Spinal cord (tissue), 9 donors: ENCODE measurements at regions not wholly inside any gene's neighbourhood (a gene's known extent, or its start where the extent isn't known, plus 50 kb on each side); places are given as distances from the start of the nearest gene placed in this dataset.

Source experiments
- DNase-seq, 6 donors: peaks; one replicate each; pipeline versions ENCODE4 v3.0.0 to v3.0.0-alpha.2; 2013 to 2015; ENCODE audit warnings: low spot score in 6 of 6, low read depth in 4 of 6
- H3K27ac ChIP-seq: one replicate; pipeline ENCODE4 v1.5.1; 2013; ENCODE audit warnings: low read depth, low read length, control low read depth
- H3K27me3 ChIP-seq: one replicate; pipeline ENCODE4 v1.6.1; 2013; ENCODE audit warnings: low read length; ENCODE audit not compliant: control insufficient read depth, insufficient read depth
- H3K36me3 ChIP-seq: one replicate; pipeline ENCODE4 v1.6.1; 2013; ENCODE audit warnings: low read length; ENCODE audit not compliant: control insufficient read depth, insufficient read depth
- H3K4me1 ChIP-seq: one replicate; pipeline ENCODE4 v1.6.1; 2013; ENCODE audit warnings: low read length; ENCODE audit not compliant: control insufficient read depth, insufficient read depth
- H3K4me3 ChIP-seq: one replicate; pipeline ENCODE4 v1.5.1; 2013; ENCODE audit warnings: low read depth, low read length, control low read depth
- H3K9me3 ChIP-seq: one replicate; pipeline ENCODE4 v1.6.1; 2013; ENCODE audit warnings: low read length; ENCODE audit not compliant: control insufficient read depth, insufficient read depth
- WGBS: methylation state at CpG from one replicate; pipeline ENCODE4 v1.1.5; 2013; ENCODE audit warnings: missing lambda C conversion rate; ENCODE audit not compliant: insufficient coverage; 5-methylcytosine and 5-hydroxymethylcytosine counted together
- donor health status: healthy.

DNA sequence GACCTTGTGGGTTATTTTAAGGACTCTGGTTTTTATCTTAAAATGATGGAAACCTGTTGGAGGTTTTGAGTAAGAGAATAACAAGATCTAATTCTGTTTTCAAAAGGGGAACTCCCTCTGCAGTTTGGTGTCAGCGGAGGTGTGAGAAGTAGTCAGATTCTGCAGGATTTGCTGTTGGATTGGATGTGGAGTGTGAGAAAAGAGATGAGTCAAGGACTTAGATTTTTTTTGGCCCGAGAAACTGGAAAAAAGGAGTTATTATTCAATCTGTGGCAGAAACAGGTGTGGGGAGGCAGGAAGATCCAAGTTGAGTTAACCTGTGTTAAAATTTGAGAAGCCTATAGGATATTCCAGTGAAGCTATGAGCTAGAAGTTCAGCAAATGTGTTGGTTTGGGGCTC is 337.2 kb upstream of the FANCL start:
- Histone ChIP-seq H3K36me3 (no peaks in the 10 kb centered on the region), H3K9me3 (no peaks in the 10 kb centered on the region), H3K4me3 (no peak overlapping the region), H3K27me3 (no peaks in the 10 kb centered on the region), H3K27ac (no peak overlapping the region), H3K4me1 (no peaks in the 10 kb centered on the region)
- 94% methylated on average over 2 of the region's 2 CpGs for WGBS
- DNase-seq = no peak

DNA sequence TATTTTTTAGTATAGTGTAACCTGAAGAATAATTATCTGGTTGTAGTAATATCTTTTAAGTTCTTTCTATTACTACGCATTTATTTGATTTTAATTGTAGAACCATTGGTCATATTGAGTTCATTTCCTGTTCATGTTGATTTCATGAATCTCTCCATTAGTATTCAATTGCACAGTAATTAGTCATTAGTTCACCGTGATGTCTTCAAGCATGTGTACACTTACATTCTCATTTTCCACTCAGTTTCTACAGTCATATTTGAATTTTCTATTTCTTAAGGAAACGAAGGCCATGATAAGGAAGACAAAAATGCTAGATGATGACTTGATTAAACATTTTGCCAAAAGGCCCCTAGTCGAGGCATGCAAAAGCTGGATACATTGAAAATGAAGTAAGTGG is 333.7 kb upstream of the FANCL start:
- DNase-seq = no peak
- Histone ChIP-seq H3K4me3 (no peak overlapping the region), H3K36me3 (no peaks in the 10 kb centered on the region), H3K4me1 (peaks cover 2% of the 10 kb centered on the region), H3K9me3 (no peaks in the 10 kb centered on the region), H3K27ac (no peak overlapping the region), H3K27me3 (no peaks in the 10 kb centered on the region)
- 88% methylated on average over 2 of the region's 4 CpGs for whole genome bisulfite sequencing

DNA sequence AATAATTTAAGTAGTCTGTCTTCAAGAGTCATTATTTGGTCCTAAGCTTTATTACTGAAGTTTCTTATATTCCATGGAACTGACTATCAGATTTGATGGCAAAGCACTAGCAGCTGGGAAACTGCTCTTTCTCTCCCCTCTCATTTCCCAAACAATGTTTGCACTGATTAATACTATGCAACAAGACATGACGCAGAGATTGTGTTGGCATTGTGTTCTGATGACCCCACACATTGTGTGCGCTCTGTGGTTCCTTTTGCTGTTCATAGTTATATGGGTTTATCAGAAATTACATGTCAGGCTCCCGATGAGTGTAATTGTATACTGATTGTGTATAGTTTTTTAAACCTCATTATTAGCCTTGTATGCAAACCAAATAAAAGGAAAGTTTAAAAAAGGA is 331.6 kb upstream of the FANCL start:
- no peak overlapping the region for H3K4me3 ChIP-seq
- peaks cover 2% of the 10 kb centered on the region for H3K4me1 ChIP-seq
- DNase-seq = peak in 1 of 6 donors; percentile 27
- WGBS = no CpG with 5 or more reads among the region's 3 CpGs
- H3K27me3 ChIP-seq = no peaks in the 10 kb centered on the region
- H3K36me3 ChIP-seq = no peaks in the 10 kb centered on the region
- no peaks in the 10 kb centered on the region for H3K9me3 ChIP-seq
- H3K27ac ChIP-seq = no peak overlapping the region

DNA sequence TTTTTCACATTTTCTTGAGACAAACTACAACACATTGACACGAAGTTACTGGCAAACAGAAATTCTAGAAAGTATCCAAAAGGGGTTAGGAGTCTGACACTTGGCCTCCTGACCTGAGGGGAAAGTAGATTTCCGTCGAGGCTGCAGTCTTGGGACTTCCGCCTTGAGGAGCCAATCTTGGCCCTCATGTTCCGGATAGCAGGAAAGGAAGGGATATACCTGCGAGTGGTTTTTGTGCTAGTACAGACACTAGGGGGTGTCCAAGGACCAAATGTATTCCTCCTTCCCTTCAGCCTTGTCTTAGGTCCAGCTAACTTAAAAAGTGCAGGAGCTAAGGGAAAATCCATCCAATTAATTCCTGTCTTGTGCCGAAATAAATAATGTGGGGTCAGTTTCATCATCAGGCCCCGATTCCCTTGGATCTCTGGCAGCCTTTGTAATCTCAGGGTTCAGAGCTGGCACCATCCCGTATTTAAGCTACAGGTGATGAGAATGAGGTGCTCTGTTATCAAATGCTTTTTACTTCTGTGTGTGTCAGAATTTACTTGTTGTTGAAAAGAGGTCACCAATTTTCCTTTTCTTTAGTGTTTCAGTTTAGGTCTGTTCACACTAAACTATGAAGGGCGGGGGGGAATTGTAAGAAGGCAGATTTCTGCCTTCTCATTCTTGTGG is 330.2 kb upstream of the FANCL start:
- 18% methylated on average over 5 of the region's 10 CpGs for WGBS
- H3K27ac ChIP-seq = no peak overlapping the region
- DNase-seq = peak; percentile 41 to 96 (median 67)

DNA sequence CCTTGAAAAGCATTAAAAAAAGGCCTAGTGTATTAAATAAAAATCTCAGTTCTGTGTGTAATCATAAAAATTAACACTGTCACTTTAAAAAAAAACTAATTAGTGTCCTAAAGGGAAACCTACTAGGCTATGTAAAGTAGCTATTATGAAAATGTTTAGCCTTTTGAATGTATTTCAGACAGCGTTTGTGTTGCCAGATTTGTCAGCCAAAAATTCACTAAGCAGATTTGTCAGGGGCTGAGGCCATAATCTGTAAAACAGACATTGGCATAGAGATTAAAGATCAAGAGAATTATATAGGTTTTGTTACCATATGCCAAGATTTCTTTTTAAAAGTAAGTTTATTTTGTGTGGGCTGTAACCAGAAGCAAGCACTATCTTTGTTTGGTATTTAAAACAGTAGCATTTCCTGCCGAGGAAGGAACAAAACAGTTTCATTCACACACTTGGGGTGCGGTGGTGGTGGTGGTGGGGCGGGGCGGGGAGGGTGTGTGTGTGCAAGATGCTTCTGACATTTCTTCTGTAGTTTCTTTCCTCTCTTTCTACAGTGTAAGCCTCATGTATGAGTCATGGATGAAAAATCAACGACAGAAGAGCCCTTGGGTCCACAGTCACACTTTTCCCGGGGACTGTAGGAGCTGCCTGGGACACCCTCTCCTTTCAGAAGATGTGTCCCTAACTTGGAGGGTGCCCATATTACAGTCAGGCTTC is 328.5 kb upstream of the FANCL start:
- 73% methylated on average over 3 of the region's 7 CpGs for WGBS

More for the DNA sequence above, 330.2 kb upstream of the FANCL start:
- Histone ChIP-seq H3K9me3 (no peaks in the 10 kb centered on the region), H3K36me3 (no peaks in the 10 kb centered on the region), H3K4me1 (peaks cover 2% of the 10 kb centered on the region), H3K4me3 (no peak overlapping the region), H3K27me3 (no peaks in the 10 kb centered on the region)

DNA sequence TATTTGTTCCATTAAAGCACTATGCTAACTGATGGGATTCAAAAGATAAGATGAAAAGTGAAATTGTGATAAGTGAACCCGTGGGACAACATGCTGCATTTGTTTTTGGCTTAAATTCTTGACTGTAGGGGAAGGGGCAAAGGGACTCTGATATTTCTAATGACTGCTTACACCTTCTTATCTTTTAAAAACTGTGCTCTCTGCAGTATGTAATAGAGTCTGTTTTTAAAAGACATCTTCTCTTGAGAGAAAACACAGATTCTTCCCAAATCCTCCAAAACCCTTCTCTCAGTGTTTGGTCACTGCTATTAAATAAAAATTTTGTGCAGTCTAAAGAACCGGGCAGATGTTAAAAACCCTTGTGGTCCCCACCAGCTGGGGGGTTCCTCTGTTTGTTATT is 327.8 kb upstream of the FANCL start:
- no peaks in the 10 kb centered on the region for H3K27me3 ChIP-seq
- no peaks in the 10 kb centered on the region for H3K36me3 ChIP-seq
- H3K4me1 ChIP-seq = peaks cover 2% of the 10 kb centered on the region
- H3K27ac ChIP-seq = no peak overlapping the region
- H3K9me3 ChIP-seq = no peaks in the 10 kb centered on the region
- WGBS = no CpG with 5 or more reads among the region's 2 CpGs
- no peak overlapping the region for H3K4me3 ChIP-seq
- no peak for DNase-seq

More for the DNA sequence above, 328.5 kb upstream of the FANCL start:
- Histone ChIP-seq H3K4me3 (no peak overlapping the region), H3K9me3 (no peaks in the 10 kb centered on the region), H3K27ac (no peak overlapping the region), H3K36me3 (no peaks in the 10 kb centered on the region), H3K27me3 (no peaks in the 10 kb centered on the region), H3K4me1 (peaks cover 2% of the 10 kb centered on the region)
- DNase-seq = peak in 1 of 6 donors; percentile 27

DNA sequence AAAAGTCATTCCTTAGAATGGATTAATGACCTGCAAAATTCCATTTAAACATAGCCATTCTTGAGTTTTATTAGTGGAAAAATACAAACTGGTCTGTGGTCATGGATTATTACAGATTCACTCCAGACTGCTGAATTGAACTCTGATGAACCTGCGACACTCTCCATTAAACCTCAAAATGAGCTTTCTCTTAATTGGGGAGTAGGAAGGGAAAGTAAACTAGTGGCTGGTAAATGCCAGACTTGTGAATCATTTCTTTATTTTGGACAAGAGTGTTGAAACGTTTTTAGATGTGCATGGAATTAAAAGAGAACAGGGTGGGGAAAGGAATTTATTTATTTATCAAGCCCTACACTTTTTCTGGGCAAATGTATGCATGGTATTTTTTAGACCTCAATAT is 321.2 kb upstream of the FANCL start:
- no peak overlapping the region for H3K27ac ChIP-seq
- no peaks in the 10 kb centered on the region for H3K27me3 ChIP-seq
- H3K36me3 ChIP-seq = no peaks in the 10 kb centered on the region
- DNase-seq = peak in 1 of 6 donors; percentile 79
- H3K9me3 ChIP-seq = no peaks in the 10 kb centered on the region
- H3K4me1 ChIP-seq = no peaks in the 10 kb centered on the region
- H3K4me3 ChIP-seq = no peak overlapping the region
- no CpG with 5 or more reads among the region's 2 CpGs for WGBS

DNA sequence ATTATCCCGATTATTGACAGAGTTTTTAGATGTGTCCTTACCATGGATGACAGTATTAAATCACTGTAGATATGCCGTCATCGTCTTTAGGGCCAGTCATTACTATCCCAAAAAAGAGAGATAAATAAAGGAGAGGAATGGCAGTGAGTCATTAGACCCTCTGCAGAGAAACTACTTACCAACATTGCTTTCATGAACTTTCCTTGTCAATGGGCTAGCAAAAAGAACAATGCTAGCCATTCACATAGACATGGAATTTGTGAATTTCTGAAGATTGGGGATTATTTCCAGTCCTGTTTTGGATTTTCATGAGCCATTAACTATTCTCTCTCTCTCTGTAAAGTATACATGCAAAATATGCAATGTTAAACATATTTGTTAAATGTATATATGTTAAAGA is 319.4 kb upstream of the FANCL start:
- no CpG with 5 or more reads among the region's 3 CpGs for WGBS
- no peaks in the 10 kb centered on the region for H3K4me1 ChIP-seq
- no peaks in the 10 kb centered on the region for H3K27me3 ChIP-seq
- H3K36me3 ChIP-seq = no peaks in the 10 kb centered on the region
- H3K4me3 ChIP-seq = no peak overlapping the region
- no peak overlapping the region for H3K27ac ChIP-seq
- H3K9me3 ChIP-seq = no peaks in the 10 kb centered on the region
- no peak for DNase-seq

DNA sequence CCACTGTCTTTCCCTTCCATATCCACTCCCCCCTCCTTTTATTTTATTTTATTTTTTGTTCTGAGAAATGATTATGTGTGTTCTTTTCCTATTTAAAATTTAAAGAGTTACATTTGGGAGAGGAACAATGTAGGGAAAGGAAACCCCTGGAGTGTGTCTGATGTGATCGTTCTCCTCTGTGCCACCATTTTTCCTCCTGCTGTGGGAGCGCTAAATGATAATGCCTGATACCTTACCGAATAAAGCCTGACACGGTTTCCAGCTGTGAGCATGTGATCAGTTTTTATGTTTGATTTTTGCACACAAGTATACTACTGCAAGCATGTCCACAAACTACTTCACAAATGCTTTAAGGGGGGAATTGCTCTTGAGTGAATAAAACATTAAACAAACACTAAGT is 317.8 kb upstream of the FANCL start:
- Histone ChIP-seq H3K36me3 (no peaks in the 10 kb centered on the region), H3K9me3 (no peaks in the 10 kb centered on the region), H3K27ac (no peak overlapping the region), H3K4me3 (no peak overlapping the region), H3K27me3 (no peaks in the 10 kb centered on the region), H3K4me1 (no peaks in the 10 kb centered on the region)
- no CpG with 5 or more reads among the region's 4 CpGs for WGBS
- peak in 1 of 6 donors; percentile 71 for DNase-seq

DNA sequence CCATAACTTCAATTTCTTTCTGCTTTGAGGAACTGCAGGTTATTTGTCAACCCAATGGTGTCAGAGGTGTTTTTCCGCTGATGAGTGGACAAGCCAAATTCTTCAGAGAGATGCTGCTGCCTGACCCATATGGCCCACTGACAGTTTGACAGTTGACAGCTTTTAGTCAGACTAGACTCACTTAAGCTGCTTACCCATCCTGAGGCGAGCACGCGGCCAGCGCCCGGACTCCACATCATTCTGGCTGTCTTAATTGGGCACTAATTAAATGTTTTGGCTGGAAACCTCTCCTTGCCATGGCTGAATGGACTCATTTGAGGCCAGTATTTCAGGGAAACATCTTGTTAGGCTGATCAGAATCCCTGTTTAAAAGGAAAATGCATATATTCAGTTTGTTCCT is 316.1 kb upstream of the FANCL start:
- peak in 1 of 6 donors; percentile 73 for DNase-seq
- Histone ChIP-seq H3K4me1 (no peaks in the 10 kb centered on the region), H3K27me3 (no peaks in the 10 kb centered on the region), H3K4me3 (no peak overlapping the region), H3K9me3 (no peaks in the 10 kb centered on the region), H3K27ac (no peak overlapping the region), H3K36me3 (no peaks in the 10 kb centered on the region)
- WGBS = 83% methylated on average over 6 of the region's 6 CpGs
